Testis (tissue), 2 donors: ENCODE measurements at regions not wholly inside any gene's neighbourhood (a gene's known extent, or its start where the extent isn't known, plus 50 kb on each side); places are given as distances from the start of the nearest gene placed in this dataset.

ENCODE experiments used
- CTCF ChIP-seq, 3 experiments: fragments of 450-650 bp in 2 of 3; fragments of 200-600 bp in 1 of 3; sonication (generic) in 1 of 3; IDR thresholded peaks; one replicate each; pipeline ENCODE4 v1.5.1; 2016 to 2019; ENCODE audit warnings: antibody characterized with exemption in 3 of 3, mild to moderate bottlenecking in 2 of 3, moderate library complexity in 1 of 3
- POLR2A ChIP-seq: fragments of 450-650 bp; IDR thresholded peaks from one replicate; pipeline ENCODE4 v1.6.1; 2017; ENCODE audit warnings: antibody characterized with exemption, mild to moderate bottlenecking, moderate library complexity

- TF ChIP-seq POLR2A (no peak), CTCF (IDR thresholded peaks at IDR 0.05) (no peak)
Observed at GRCh38 chr11:86122773-86123172, 53.9 kb upstream of the PICALM start.
